ENCODE measurements at regions not wholly inside any gene's neighbourhood (a gene's known extent, or its start where the extent isn't known, plus 50 kb on each side); places are given as distances from the start of the nearest gene placed in this dataset.
A peak's percentile ranks its signal among the peaks of the same experiment; 100 is the strongest.

DNA sequence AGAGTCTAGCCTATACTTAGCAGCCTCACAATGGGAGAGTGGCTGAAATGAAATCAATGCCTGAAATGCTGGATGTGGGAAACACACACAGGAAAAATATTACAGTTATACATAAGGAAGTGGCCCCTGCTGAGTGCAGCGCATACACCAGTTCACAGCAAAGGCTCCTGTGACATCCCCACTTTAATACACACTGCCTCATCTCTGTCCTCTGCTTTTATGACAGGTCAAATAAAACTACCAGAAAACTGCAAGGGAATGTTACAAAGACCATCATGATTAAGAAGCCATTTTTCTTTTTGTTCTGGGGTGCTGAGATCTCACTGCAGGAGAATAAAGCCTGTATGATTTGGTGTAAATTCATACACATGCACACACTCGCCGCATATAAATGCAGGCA, 214.3 kb downstream of the ARRDC4 start:
- Histone ChIP-seq H3K36me3 (replicated peaks; ENCODE audit: control insufficient read depth, insufficient read depth, low read length) (no peaks in the 10 kb centered on the region), H3K27me3 (ENCODE audit: control insufficient read depth, insufficient read depth, low read length) (no peaks in the 10 kb centered on the region), H3K4me3 (ENCODE audit: insufficient read depth, low read depth, low read length) (no peak overlapping the region)
- no peak for DNase-seq

DNA sequence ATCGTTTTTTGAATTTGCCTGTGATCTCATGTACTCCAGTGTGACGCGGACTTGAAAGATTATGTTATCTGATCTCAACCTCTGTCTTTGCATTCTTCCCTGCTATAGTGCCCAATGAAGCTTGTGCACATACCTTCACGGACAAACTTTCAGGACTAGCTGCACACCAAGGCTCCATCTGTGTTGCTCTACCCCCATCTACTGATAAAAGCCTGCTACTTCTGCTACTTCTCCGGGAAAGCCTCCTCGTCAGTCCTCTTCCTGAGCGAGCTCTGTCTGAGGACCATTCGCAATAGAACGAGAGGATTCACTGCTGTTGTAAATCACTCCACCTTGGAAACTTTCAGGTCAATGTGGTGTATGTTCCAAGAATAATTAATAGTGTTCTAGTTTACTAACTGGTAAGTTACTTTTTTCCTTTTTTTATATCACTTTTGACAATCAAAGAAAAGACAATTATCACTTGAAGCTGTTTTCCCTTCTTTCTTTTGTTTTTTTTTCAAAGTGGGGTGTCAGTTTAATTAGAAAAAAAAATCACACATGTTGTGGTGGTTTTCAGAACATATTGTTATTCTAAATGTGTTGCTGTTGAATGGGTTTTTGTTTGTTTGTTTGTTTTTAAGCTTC, 217.6 kb downstream of the ARRDC4 start:
- H3K36me3 ChIP-seq (replicated peaks; ENCODE audit: control insufficient read depth, insufficient read depth, low read length): no peaks in the 10 kb centered on the region
- H3K27me3 ChIP-seq (ENCODE audit: control insufficient read depth, insufficient read depth, low read length): no peaks in the 10 kb centered on the region
- no peak overlapping the region for H3K4me3 ChIP-seq (ENCODE audit: insufficient read depth, low read depth, low read length)
- DNase-seq: peak; percentile 66

DNA sequence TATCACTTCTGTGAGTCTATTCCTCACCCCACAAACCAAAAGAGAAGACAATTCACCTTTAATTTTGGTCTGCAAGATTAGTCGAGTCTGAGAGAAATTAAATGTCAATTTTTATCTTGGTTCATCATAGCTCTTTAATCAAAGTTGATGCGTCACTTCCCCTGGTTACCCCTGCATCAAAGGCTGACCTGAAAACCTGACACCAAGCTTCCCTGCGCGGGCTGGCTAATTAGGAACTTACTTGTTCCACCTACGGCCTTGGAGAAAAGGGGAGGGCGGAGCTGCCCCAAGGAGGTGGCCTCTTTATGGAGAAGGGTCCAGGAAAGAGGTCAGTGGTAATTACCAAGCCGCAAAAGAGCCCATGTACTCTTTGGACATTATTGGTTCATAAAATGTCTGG, 218.4 kb downstream of the ARRDC4 start:
- no peak for DNase-seq
- no peaks in the 10 kb centered on the region for H3K27me3 ChIP-seq (ENCODE audit: control insufficient read depth, insufficient read depth, low read length)
- no peak overlapping the region for H3K4me3 ChIP-seq (ENCODE audit: insufficient read depth, low read depth, low read length)
- H3K36me3 ChIP-seq (replicated peaks; ENCODE audit: control insufficient read depth, insufficient read depth, low read length): no peaks in the 10 kb centered on the region

DNA sequence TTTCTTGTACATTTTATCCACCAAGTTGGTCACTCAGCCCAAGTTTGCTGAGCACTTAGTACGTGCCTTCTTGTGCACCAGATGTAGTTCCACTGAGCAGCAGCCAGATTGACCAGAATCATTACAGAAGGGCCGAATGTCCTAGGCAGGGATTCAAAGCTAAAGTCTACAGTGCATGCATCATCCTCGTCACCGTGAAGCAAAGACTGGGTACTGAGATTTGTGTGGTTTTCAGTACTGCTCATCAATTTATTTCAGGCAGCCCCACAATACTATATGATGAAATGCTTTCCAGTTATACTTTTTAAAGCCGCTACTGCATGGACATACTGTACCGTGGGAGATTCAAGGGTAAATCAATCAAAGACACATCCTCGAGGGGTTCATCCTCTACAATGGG, 227.0 kb downstream of the ARRDC4 start:
- no peaks in the 10 kb centered on the region for H3K27me3 ChIP-seq (ENCODE audit: control insufficient read depth, insufficient read depth, low read length)
- no peak overlapping the region for H3K4me3 ChIP-seq (ENCODE audit: insufficient read depth, low read depth, low read length)
- no peak for DNase-seq
- no peaks in the 10 kb centered on the region for H3K36me3 ChIP-seq (replicated peaks; ENCODE audit: control insufficient read depth, insufficient read depth, low read length)

DNA sequence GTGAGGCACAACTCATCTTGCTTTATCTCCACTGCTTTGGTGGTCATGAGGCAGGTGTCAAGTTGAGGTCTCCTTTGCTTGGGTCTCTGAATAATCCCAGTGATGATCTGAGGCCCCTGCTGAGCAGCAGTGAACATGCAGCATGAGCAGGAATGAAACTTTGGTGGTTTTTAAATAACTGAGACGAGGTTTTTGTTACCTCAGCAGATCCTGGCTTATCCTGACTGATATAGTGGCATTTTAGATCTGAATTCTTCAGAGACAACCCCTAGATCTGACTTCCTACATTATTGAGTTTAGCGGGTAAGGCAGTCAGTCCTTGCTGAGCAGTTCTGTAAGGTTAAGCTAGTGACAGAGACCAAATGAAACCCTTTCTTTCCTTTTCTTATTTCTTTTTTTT, 230.4 kb downstream of the ARRDC4 start:
- H3K36me3 ChIP-seq (replicated peaks; ENCODE audit: control insufficient read depth, insufficient read depth, low read length): no peaks in the 10 kb centered on the region
- no peak for DNase-seq
- no peak overlapping the region for H3K4me3 ChIP-seq (ENCODE audit: insufficient read depth, low read depth, low read length)
- no peaks in the 10 kb centered on the region for H3K27me3 ChIP-seq (ENCODE audit: control insufficient read depth, insufficient read depth, low read length)

DNA sequence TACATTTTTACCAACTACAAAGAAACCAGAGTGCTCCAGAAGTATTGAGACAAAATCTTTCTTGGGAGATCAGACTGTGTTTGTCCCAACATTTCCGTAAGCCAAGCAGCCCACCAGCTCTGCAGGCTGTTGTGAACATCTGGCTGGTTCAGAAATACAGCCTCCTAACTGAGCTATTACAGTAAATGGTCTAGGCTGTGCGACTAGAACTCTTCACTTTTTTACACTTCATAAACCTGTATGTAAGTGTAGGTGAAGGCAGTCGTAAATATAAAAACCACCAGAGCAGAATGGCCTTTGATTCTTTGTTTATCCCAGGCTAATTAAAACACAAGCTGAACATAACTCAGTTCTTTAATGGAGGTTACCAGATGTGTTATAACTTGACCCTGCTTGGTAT, 235.3 kb downstream of the ARRDC4 start:
- DNase-seq: no peak
- no peaks in the 10 kb centered on the region for H3K36me3 ChIP-seq (replicated peaks; ENCODE audit: control insufficient read depth, insufficient read depth, low read length)
- H3K4me3 ChIP-seq (ENCODE audit: insufficient read depth, low read depth, low read length): no peak overlapping the region
- no peaks in the 10 kb centered on the region for H3K27me3 ChIP-seq (ENCODE audit: control insufficient read depth, insufficient read depth, low read length)

DNA sequence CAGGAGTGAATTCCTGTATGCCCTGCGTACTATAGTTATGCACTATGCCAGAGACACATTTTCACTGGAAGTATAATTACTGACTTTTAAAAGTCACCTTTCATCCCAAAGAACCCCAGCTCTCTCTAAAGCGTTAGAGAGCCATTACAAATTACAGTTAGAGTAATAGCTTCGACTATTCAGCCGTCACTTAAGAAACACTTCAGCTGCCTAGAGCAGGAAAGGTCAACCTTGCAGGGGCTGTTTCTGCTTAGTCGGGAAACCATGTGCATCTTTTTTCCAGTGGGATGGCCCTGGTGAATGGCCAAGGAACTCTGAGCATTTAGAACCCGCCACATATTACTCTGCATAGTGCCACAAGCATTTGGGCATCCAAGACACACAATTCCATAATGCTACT, 235.9 kb downstream of the ARRDC4 start:
- Histone ChIP-seq H3K27me3 (ENCODE audit: control insufficient read depth, insufficient read depth, low read length) (no peaks in the 10 kb centered on the region), H3K36me3 (replicated peaks; ENCODE audit: control insufficient read depth, insufficient read depth, low read length) (no peaks in the 10 kb centered on the region), H3K4me3 (ENCODE audit: insufficient read depth, low read depth, low read length) (no peak overlapping the region)
- no peak for DNase-seq

DNA sequence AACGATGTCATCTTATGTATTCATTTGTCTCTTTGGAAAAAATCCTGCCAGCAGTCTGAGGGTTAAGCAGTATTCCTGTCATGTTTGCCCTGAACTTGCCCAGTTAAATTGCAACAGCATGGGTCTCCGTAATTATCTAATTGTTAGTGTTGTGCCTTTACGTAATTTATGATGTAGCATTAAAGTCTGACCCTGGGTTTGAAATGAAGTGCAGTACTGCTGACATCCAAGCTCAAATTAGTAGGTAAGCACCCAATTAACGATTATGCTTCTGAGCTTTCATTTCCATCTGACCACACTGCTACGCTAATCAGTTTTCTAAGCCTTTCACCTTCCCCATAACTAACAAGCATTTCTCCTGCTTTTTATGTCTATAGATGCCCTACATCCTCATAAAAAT, 241.8 kb downstream of the ARRDC4 start:
- Histone ChIP-seq H3K27me3 (ENCODE audit: control insufficient read depth, insufficient read depth, low read length) (no peaks in the 10 kb centered on the region), H3K36me3 (replicated peaks; ENCODE audit: control insufficient read depth, insufficient read depth, low read length) (no peaks in the 10 kb centered on the region), H3K4me3 (ENCODE audit: insufficient read depth, low read depth, low read length) (no peak overlapping the region)
- no peak for DNase-seq

DNA sequence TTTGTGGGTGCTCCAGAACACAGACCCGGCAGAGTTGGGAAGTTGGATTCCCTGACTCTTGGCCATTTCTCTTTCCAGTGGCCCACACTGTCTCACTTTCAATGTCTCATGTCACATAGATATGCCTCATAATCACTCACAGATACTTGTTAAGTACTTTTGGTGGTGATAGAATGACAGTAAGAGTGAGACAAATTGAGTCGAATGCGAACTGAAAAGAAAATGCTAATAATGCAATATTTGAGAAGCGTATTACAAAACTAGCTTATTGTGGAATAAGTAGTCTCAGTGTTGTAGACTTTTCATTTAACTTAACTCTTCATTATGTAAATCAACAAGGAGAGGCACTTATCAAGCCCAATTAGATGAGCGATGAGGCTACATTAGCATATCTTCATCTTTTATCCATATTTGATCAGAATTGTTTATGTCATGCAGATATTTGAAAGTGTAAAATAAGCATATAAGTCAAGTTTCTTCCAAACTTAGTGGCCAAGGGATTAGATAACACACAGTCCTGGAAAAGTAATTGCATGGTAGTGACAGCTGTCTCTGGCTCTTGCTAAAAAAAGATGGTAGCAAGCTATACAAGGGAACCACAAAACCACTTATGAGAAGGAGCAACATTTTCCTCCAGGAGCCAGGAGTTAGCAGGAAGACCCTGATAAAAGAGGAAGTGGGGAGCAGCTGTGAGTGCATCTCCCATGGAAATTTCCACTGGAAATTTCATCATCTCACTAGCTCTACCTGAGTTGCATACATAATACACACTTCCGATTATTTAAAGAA, 243.6 kb downstream of the ARRDC4 start:
- H3K27me3 ChIP-seq (ENCODE audit: control insufficient read depth, insufficient read depth, low read length): no peaks in the 10 kb centered on the region
- no peaks in the 10 kb centered on the region for H3K36me3 ChIP-seq (replicated peaks; ENCODE audit: control insufficient read depth, insufficient read depth, low read length)
- DNase-seq: no peak
- H3K4me3 ChIP-seq (ENCODE audit: insufficient read depth, low read depth, low read length): no peak overlapping the region

DNA sequence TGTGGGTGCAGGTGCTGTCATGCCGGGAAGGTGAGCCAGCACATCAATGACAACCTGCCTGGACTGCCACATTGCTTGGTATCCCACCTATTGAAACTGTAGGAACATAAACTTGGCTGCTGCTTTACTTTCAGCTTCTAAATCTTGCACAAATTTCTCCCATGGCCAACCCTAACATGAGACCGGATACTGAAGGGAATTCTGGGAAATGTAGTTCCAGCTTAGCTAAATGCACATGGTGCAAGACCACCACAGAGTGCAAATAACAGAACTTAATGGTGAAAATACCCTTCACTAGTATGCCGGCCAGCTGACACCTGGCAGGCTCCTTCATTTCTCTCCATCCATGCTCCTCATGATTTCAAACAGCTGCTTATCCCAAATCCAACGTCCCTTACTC, 247.4 kb downstream of the ARRDC4 start:
- Histone ChIP-seq H3K36me3 (replicated peaks; ENCODE audit: control insufficient read depth, insufficient read depth, low read length) (no peaks in the 10 kb centered on the region), H3K27me3 (ENCODE audit: control insufficient read depth, insufficient read depth, low read length) (no peaks in the 10 kb centered on the region), H3K4me3 (ENCODE audit: insufficient read depth, low read depth, low read length) (no peak overlapping the region)
- no peak for DNase-seq

DNA sequence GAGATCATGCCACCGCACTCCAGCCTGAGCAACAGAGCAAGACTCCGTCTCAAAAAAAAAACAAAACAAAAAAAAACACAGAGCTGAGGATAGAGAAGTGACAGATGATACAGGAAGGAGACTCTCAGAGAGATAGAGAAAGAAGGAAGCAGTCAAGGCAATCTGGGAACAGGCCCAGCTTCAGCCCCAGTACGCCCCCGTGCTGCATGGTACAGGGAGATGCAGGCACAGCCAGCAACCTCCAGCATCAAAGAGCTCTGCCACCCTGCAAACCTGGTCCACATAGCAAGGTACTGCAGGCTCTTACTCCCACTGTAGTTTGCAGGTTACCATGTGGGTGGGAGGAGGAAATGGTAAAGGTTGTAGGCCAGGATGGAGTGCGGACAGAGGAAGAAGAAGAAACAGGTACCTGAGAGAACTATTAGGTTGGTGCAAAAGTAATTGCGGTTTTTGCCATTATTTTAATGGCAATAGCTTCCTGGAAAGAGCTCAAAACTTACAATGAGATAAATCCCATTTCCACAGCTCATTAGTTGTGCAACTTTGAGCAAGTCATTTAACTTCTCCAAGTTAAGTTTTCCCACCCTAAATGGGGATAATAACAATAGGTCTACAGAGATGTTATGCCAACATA, 253.0 kb downstream of the ARRDC4 start:
- Histone ChIP-seq H3K36me3 (replicated peaks; ENCODE audit: control insufficient read depth, insufficient read depth, low read length) (no peaks in the 10 kb centered on the region), H3K27me3 (ENCODE audit: control insufficient read depth, insufficient read depth, low read length) (no peaks in the 10 kb centered on the region), H3K4me3 (ENCODE audit: insufficient read depth, low read depth, low read length) (no peak overlapping the region)
- DNase-seq: no peak

DNA sequence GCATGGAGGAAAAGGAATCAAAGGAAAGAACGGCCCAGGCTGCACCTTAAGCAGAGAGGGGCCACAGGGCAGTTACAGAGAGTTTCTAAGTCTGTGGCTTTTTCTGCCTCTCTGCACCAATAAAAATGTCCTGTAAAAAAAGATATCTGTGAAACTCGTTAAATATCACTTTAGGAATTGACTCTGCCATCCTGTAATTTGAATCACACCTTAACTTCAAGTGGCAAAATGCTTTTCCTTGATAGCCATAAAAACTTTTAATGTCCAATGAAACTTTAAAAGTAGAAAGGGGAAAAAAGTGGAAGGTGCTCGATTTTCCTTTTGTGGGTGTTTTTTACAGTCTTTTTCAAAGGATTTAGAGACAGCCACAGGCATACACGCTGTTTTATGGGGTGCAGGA, 255.7 kb downstream of the ARRDC4 start:
- Histone ChIP-seq H3K4me3 (ENCODE audit: insufficient read depth, low read depth, low read length) (no peak overlapping the region), H3K36me3 (replicated peaks; ENCODE audit: control insufficient read depth, insufficient read depth, low read length) (no peaks in the 10 kb centered on the region), H3K27me3 (ENCODE audit: control insufficient read depth, insufficient read depth, low read length) (no peaks in the 10 kb centered on the region)
- DNase-seq: no peak

DNA sequence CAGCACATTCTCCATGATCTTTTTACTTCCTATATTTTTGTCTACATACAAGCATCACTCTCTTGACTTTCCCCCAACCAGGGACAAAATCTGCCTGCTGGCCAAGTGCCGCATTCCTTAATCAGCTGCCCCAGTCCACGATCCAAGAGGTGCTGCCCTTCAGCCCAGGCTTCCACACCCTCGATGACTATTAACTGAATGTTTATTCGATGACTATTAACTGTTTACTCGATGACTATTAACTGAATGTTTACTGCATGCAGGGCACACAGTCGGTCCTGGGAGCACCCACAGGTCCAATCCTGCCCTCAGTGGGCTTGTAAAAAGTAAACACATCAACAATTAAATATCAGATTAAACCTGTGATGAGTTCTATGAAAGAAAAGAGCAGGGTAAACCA, 256.9 kb downstream of the ARRDC4 start:
- H3K27me3 ChIP-seq (ENCODE audit: control insufficient read depth, insufficient read depth, low read length): no peaks in the 10 kb centered on the region
- no peak overlapping the region for H3K4me3 ChIP-seq (ENCODE audit: insufficient read depth, low read depth, low read length)
- DNase-seq: no peak
- no peaks in the 10 kb centered on the region for H3K36me3 ChIP-seq (replicated peaks; ENCODE audit: control insufficient read depth, insufficient read depth, low read length)

DNA sequence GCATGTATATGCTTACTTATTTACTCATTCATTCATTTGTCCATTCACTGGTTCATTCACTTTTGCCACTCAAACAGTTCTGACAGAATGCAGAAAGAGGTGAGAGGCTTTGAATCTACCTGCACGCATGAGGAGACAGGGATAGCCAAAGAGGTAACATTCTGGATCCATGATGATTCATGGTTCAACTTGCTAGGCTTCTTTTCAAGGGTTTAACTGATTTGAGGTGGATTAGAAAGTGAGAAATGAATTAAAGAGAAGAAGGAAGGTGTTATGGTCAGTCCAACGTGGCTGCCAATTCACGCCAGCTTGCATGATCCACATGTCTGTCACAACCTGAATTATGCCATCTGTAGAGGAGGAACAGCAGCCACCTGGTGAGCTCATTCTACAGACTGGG, 260.6 kb downstream of the ARRDC4 start:
- no peaks in the 10 kb centered on the region for H3K36me3 ChIP-seq (replicated peaks; ENCODE audit: control insufficient read depth, insufficient read depth, low read length)
- DNase-seq: no peak
- H3K27me3 ChIP-seq (ENCODE audit: control insufficient read depth, insufficient read depth, low read length): no peaks in the 10 kb centered on the region
- no peak overlapping the region for H3K4me3 ChIP-seq (ENCODE audit: insufficient read depth, low read depth, low read length)

DNA sequence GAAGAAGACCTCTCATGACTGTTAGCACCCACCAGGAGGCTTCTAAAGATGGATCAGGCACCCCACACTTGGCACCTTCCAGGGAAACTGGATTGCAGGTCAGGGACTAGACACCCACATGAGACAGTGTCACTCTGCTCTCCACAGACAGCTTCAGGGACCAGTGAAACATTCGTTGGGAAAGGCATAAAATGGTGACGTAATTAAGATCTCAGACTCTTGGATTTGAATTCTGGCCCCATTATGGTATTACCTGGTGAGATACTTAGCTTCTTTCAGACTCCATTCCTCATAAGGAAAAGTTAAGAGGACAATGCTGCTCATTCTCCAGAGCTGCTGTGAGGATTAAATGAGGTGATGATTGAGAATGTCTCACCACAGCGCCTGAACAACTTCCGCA, 261.1 kb downstream of the ARRDC4 start:
- DNase-seq: no peak
- H3K36me3 ChIP-seq (replicated peaks; ENCODE audit: control insufficient read depth, insufficient read depth, low read length): no peaks in the 10 kb centered on the region
- no peak overlapping the region for H3K4me3 ChIP-seq (ENCODE audit: insufficient read depth, low read depth, low read length)
- no peaks in the 10 kb centered on the region for H3K27me3 ChIP-seq (ENCODE audit: control insufficient read depth, insufficient read depth, low read length)
